Spleen (tissue), 11 donors: ENCODE measurements at regions not wholly inside any gene's neighbourhood (a gene's known extent, or its start where the extent isn't known, plus 50 kb on each side); places are given as distances from the start of the nearest gene placed in this dataset.

ENCODE experiments used
- DNase-seq: peaks from one replicate; pipeline ENCODE4 v3.0.0-alpha.2; 2020
- H3K27ac ChIP-seq, 8 donors: fragments of 200-600 bp; sonication (generic) in 7 of 8; 1 replicate in 4 of 8; 2 replicates in 4 of 8; pipeline versions ENCODE4 v1.5.0 to v1.8.0; 2016 to 2021; ENCODE audit warnings: inconsistent platforms in 4 of 8, mild to moderate bottlenecking in 4 of 8, moderate library complexity in 1 of 8
- H3K27me3 ChIP-seq, 7 donors: fragments of 200-600 bp; sonication (generic) in 6 of 7; replicated peaks in 1 of 7; 1 replicate in 4 of 7; 2 replicates in 3 of 7; pipeline versions ENCODE4 v1.5.0 to v1.8.0; 2016 to 2021; ENCODE audit warnings: inconsistent platforms in 3 of 7, mild to moderate bottlenecking in 1 of 7
- H3K36me3 ChIP-seq, 6 donors: fragments of 200-600 bp; sonication (generic) in 5 of 6; 1 replicate in 4 of 6; 2 replicates in 2 of 6; pipeline versions ENCODE4 v1.5.0 to v1.8.0; 2016 to 2021; ENCODE audit warnings: inconsistent platforms in 2 of 6
- H3K4me1 ChIP-seq, 6 donors: fragments of 200-600 bp; sonication (generic) in 5 of 6; 1 replicate in 3 of 6; 2 replicates in 3 of 6; pipeline versions ENCODE4 v1.5.0 to v1.8.0; 2016 to 2021; ENCODE audit warnings: inconsistent platforms in 3 of 6
- H3K4me3 ChIP-seq, 8 donors: fragments of 200-600 bp; sonication (generic) in 7 of 8; 1 replicate in 4 of 8; 2 replicates in 4 of 8; pipeline versions ENCODE4 v1.5.0 to v1.8.0; 2016 to 2021; ENCODE audit warnings: inconsistent platforms in 4 of 8, mild to moderate bottlenecking in 4 of 8, moderate library complexity in 2 of 8
- H3K9me3 ChIP-seq, 8 donors: fragments of 200-600 bp; sonication (generic) in 7 of 8; 1 replicate in 4 of 8; 2 replicates in 4 of 8; pipeline versions ENCODE4 v1.5.0 to v1.8.0; 2016 to 2021; ENCODE audit warnings: inconsistent platforms in 4 of 8
- CTCF ChIP-seq, 11 experiments: fragments of 200-600 bp in 7 of 11; fragments of 450-650 bp in 4 of 11; sonication (generic) in 4 of 11; IDR thresholded peaks in 8 of 11; conservative IDR thresholded peaks in 3 of 11; 1 replicate in 7 of 11; 2 replicates in 4 of 11; pipeline versions ENCODE4 v1.4.0 to v1.8.0; 2016 to 2021; ENCODE audit warnings: antibody characterized with exemption in 11 of 11, inconsistent platforms in 4 of 11, mild to moderate bottlenecking in 1 of 11
- POLR2A ChIP-seq, 3 donors: fragments of 450-650 bp; IDR thresholded peaks; one replicate each; pipeline ENCODE4 v1.5.1; 2017; ENCODE audit warnings: antibody characterized with exemption in 3 of 3, mild to moderate bottlenecking in 1 of 3
- POLR2AphosphoS5 ChIP-seq, 3 donors: sonication (generic); formaldehyde crosslinking; IDR thresholded peaks; one replicate each; pipeline ENCODE4 v1.5.1; 2017; ENCODE audit warnings: antibody characterized with exemption in 3 of 3
- WGBS, 5 donors: extraction: QIAGEN DNeasy Blood & Tissue Kit in 3 of 5; methylation state at CpG; one replicate each; pipeline versions ENCODE4 v1.1.5 to v1.1.7; 2013 to 2018; 5-methylcytosine and 5-hydroxymethylcytosine counted together
- intact Hi-C: fragments of 100-400 bp; cut with DNase I; formaldehyde crosslinking; loops from one replicate; pipeline ENCODE4 v1.15.0; 2023; ENCODE audit warnings: low total_unique reads
- donor health status: healthy with polysubstance abuse.
- donor health status: DM: no; HTN: no; CAD: no; lungs with moderate emphysema.
- donor health status: DM: no; HTN: no; CAD: no.
- donor health status: Bipolar disorder and iron deficiency.
- donor health status: healthy.
- donor health status: DM: no; HTN: no; CAD: no.
- donor health status: DM: yes; HTN: yes; CAD: no.

GRCh38 chr6:156698239-156699016, 78.8 kb upstream of the ARID1B start:
- Histone ChIP-seq H3K27ac (peak overlapping the region in 7 of 8 donors; percentile 14 to 77 (median 67)), H3K36me3 (no peaks in the 10 kb centered on the region), H3K4me1 (peaks cover 0 to 66% (median 38%) of the 10 kb centered on the region in 6 donors), H3K4me3 (peak overlapping the region in 1 of 8 donors; percentile 30), H3K9me3 (no peaks in the 10 kb centered on the region), H3K27me3 (no peaks in the 10 kb centered on the region)
- TF ChIP-seq POLR2AphosphoS5 (IDR thresholded peaks at IDR 0.05) = peak in 1 of 3 donors; percentile 53
- no peak for TF ChIP-seq POLR2A (IDR thresholded peaks at IDR 0.05)
- WGBS, 5 donors = 45 to 67% (median 60%) methylated on average over 9 of the region's 9 CpGs
- intact Hi-C loops = no loop called here
- peak; percentile 86 for DNase-seq

GRCh38 chr6:156697225-156697830, 79.8 kb upstream of the ARID1B start:
- 35 to 56% (median 41%) methylated on average over 5 of the region's 5 CpGs for WGBS, 5 donors
- no peaks in the 10 kb centered on the region for H3K27me3 ChIP-seq
- peak overlapping the region in 1 of 8 donors; percentile 30 for H3K4me3 ChIP-seq
- DNase-seq = no peak
- peaks cover 0 to 56% (median 37%) of the 10 kb centered on the region in 6 donors for H3K4me1 ChIP-seq
- no peak for TF ChIP-seq POLR2A (IDR thresholded peaks at IDR 0.05)
- no peak for TF ChIP-seq POLR2AphosphoS5 (IDR thresholded peaks at IDR 0.05)
- TF ChIP-seq CTCF (IDR thresholded peaks at IDR 0.05 in 8 of 11, conservative IDR thresholded peaks at IDR 0.05 in 3 of 11) = no peak
- no peaks in the 10 kb centered on the region for H3K36me3 ChIP-seq
- H3K9me3 ChIP-seq = no peaks in the 10 kb centered on the region
- peak overlapping the region in 7 of 8 donors; percentile 6 to 77 (median 62) for H3K27ac ChIP-seq
- intact Hi-C loops = no loop called here

- Histone ChIP-seq H3K4me1 (peaks cover 3 to 55% (median 39%) of the 10 kb centered on the region in 6 donors), H3K4me3 (no peak overlapping the region), H3K27me3 (no peaks in the 10 kb centered on the region), H3K36me3 (no peaks in the 10 kb centered on the region), H3K27ac (peak overlapping the region in 4 of 8 donors; percentile 57 to 77 (median 72)), H3K9me3 (no peaks in the 10 kb centered on the region)
- intact Hi-C loops = no loop called here
- DNase-seq = no peak
- TF ChIP-seq CTCF (IDR thresholded peaks at IDR 0.05 in 8 of 11, conservative IDR thresholded peaks at IDR 0.05 in 3 of 11) = no peak
- no peak for TF ChIP-seq POLR2A (IDR thresholded peaks at IDR 0.05)
- 68 to 79% (median 77%) methylated on average over 6 of the region's 6 CpGs for WGBS, 5 donors
Observed at GRCh38 chr6:156695742-156696141, 81.4 kb upstream of the ARID1B start.

GRCh38 chr6:156694679-156695078, 82.5 kb upstream of the ARID1B start:
- 92 to 97% (median 93%) methylated on average over 2 of the region's 2 CpGs for WGBS, 5 donors
- intact Hi-C loops = no loop called here
- H3K27me3 ChIP-seq = no peaks in the 10 kb centered on the region

More at GRCh38 chr6:156694679-156695078, 82.5 kb upstream of the ARID1B start:
- H3K36me3 ChIP-seq = no peaks in the 10 kb centered on the region
- H3K4me1 ChIP-seq = peaks cover 3 to 57% (median 39%) of the 10 kb centered on the region in 6 donors
- no peak overlapping the region for H3K4me3 ChIP-seq
- no peak for TF ChIP-seq POLR2A (IDR thresholded peaks at IDR 0.05)
- no peak for TF ChIP-seq POLR2AphosphoS5 (IDR thresholded peaks at IDR 0.05)
- no peak for TF ChIP-seq CTCF (IDR thresholded peaks at IDR 0.05 in 8 of 11, conservative IDR thresholded peaks at IDR 0.05 in 3 of 11)
- H3K27ac ChIP-seq = no peak overlapping the region
- no peak for DNase-seq
- no peaks in the 10 kb centered on the region for H3K9me3 ChIP-seq
